Uterus (tissue), 2 donors: ENCODE measurements at regions not wholly inside any gene's neighbourhood (a gene's known extent, or its start where the extent isn't known, plus 50 kb on each side); places are given as distances from the start of the nearest gene placed in this dataset.

Experiments
- POLR2A ChIP-seq, 2 donors: fragments of 450-650 bp; IDR thresholded peaks; one replicate each; pipeline ENCODE4 v1.6.1; 2016; ENCODE audit warnings: antibody characterized with exemption in 2 of 2, mild to moderate bottlenecking in 1 of 2, moderate library complexity in 1 of 2
- TF ChIP-seq, protein P1 (sequence below), 4 experiments: fragments of 200-600 bp in 2 of 4; fragments of 450-650 bp in 2 of 4; sonication (generic) in 2 of 4; IDR thresholded peaks; one replicate each; pipeline ENCODE4 v1.5.1; 2016 to 2019; ENCODE audit warnings: antibody characterized with exemption in 4 of 4, mild to moderate bottlenecking in 2 of 4, moderate library complexity in 1 of 4

- no peak for TF ChIP-seq POLR2A (IDR thresholded peaks at IDR 0.05)
- TF ChIP-seq, protein P1, sequence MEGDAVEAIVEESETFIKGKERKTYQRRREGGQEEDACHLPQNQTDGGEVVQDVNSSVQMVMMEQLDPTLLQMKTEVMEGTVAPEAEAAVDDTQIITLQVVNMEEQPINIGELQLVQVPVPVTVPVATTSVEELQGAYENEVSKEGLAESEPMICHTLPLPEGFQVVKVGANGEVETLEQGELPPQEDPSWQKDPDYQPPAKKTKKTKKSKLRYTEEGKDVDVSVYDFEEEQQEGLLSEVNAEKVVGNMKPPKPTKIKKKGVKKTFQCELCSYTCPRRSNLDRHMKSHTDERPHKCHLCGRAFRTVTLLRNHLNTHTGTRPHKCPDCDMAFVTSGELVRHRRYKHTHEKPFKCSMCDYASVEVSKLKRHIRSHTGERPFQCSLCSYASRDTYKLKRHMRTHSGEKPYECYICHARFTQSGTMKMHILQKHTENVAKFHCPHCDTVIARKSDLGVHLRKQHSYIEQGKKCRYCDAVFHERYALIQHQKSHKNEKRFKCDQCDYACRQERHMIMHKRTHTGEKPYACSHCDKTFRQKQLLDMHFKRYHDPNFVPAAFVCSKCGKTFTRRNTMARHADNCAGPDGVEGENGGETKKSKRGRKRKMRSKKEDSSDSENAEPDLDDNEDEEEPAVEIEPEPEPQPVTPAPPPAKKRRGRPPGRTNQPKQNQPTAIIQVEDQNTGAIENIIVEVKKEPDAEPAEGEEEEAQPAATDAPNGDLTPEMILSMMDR (IDR thresholded peaks at IDR 0.05), result no peak
These were observed 225.4 kb upstream of the GLRA2 start for GRCh38 chrX:14303891-14304290.
